ENCODE measurements at regions not wholly inside any gene's neighbourhood (a gene's known extent, or its start where the extent isn't known, plus 50 kb on each side); places are given as distances from the start of the nearest gene placed in this dataset.

DNA sequence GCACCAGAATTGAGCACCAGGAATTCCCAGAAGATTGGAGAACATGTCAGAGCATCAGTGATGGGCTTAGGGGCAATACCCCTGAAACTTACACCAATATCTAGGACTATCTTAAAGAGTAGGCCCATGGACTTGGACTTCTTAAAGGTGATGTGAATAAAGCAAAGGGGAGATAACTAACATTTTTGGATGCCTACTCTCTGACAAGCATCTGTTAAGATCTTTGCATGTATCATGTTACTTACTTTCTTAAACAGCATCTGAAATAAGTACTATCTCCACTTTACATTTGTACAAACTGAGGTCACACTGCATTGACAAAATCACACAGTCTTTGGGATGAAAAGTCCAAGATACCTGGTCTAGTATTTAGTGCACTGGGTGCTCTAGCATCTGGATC, 258.6 kb upstream of the ARSJ start:
- intact Hi-C loops (cut with DNase I; ENCODE audit: low total_unique reads), result no loop called here
- no peaks in the 10 kb centered on the region for H3K36me3 ChIP-seq (ENCODE audit: low read depth, missing control alignments)
- no peaks in the 10 kb centered on the region for H3K9me3 ChIP-seq
- no peaks in the 10 kb centered on the region for H3K4me1 ChIP-seq
- no peak for DNase-seq
- H3K4me3 ChIP-seq, result no peak overlapping the region
- no peak for TF ChIP-seq POLR2A (IDR thresholded peaks at IDR 0.05)
- H3K27ac ChIP-seq, result no peak overlapping the region
- no peaks in the 10 kb centered on the region for H3K27me3 ChIP-seq

DNA sequence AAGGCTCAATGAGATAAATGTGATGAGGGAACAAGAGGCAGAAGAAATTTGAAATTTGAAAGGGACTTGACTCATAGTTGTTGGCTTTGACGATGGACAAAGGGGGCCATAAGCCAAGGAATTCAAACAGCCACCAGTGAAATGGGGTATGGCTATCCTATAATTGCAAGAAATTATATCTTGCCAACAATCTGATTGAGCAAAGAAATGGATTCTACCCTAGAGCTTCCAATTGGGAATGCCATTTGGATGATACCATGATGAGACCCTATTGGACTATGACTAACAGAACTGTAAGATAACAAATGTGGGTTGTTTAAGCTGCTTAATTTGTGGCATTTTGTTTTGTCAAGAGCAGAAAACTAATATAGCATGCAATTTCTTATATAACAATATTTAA, 270.1 kb upstream of the ARSJ start:
- 95 to 96% methylated on average over 1 of the region's 1 CpG for whole genome bisulfite sequencing, 2 donors
- no peak for DNase-seq
- Histone ChIP-seq H3K4me3 (no peak overlapping the region), H3K9me3 (no peaks in the 10 kb centered on the region), H3K27me3 (no peaks in the 10 kb centered on the region), H3K36me3 (ENCODE audit: low read depth, missing control alignments) (no peaks in the 10 kb centered on the region), H3K27ac (no peak overlapping the region), H3K4me1 (no peaks in the 10 kb centered on the region)
- intact Hi-C loops (cut with DNase I; ENCODE audit: low total_unique reads), result no loop called here
- TF ChIP-seq, protein P1, sequence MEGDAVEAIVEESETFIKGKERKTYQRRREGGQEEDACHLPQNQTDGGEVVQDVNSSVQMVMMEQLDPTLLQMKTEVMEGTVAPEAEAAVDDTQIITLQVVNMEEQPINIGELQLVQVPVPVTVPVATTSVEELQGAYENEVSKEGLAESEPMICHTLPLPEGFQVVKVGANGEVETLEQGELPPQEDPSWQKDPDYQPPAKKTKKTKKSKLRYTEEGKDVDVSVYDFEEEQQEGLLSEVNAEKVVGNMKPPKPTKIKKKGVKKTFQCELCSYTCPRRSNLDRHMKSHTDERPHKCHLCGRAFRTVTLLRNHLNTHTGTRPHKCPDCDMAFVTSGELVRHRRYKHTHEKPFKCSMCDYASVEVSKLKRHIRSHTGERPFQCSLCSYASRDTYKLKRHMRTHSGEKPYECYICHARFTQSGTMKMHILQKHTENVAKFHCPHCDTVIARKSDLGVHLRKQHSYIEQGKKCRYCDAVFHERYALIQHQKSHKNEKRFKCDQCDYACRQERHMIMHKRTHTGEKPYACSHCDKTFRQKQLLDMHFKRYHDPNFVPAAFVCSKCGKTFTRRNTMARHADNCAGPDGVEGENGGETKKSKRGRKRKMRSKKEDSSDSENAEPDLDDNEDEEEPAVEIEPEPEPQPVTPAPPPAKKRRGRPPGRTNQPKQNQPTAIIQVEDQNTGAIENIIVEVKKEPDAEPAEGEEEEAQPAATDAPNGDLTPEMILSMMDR (IDR thresholded peaks at IDR 0.05), result no peak
- no peak for TF ChIP-seq POLR2A (IDR thresholded peaks at IDR 0.05)

DNA sequence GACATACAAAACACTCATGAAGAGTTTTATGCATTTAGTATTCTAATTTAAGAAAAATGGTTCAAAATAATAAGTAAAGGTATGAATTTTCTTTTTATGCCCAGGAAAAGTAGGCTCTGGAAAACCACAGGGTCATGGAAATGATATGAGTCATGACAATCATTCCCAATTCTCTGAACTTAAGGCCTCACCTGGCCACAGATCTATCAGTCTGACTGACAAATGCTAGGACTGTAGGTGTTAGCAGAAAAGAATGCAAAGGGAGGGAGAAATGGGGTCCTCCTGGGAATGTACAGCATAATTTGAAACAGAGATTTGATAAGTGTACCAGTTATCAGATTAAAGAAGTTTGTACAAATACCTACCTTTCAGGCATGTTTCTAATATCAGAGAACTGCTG, 270.5 kb upstream of the ARSJ start:
- no peak overlapping the region for H3K27ac ChIP-seq
- no peak for DNase-seq
- H3K36me3 ChIP-seq (ENCODE audit: low read depth, missing control alignments), result no peaks in the 10 kb centered on the region
- intact Hi-C loops (cut with DNase I; ENCODE audit: low total_unique reads), result no loop called here
- no peaks in the 10 kb centered on the region for H3K9me3 ChIP-seq
- H3K4me3 ChIP-seq, result no peak overlapping the region
- no peaks in the 10 kb centered on the region for H3K27me3 ChIP-seq
- TF ChIP-seq, protein P1 (IDR thresholded peaks at IDR 0.05), result no peak
- TF ChIP-seq POLR2A (IDR thresholded peaks at IDR 0.05), result no peak
- no peaks in the 10 kb centered on the region for H3K4me1 ChIP-seq

DNA sequence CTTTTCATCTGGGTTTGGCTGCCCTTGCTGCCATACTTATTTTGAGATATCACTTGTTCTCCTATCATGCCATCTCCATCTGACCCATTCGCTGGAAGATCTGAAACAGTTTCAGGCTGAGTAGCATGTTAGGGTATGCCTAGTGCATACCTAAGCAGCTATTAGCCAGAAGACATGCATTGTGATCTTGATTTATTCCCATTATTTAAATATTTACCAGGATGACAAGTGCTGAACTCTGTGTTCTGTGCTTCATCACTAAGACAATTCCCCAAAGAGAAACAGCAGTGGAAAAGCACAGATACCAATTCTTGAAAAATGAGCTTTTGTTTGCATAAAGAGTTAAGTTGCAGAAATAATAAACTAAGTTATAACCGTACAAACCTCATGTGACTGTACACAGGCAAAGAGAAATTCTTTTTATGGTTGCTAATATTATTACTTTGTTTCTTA, 271.0 kb upstream of the ARSJ start:
- no peak overlapping the region for H3K27ac ChIP-seq
- intact Hi-C loops (cut with DNase I; ENCODE audit: low total_unique reads), result no loop called here
- no peaks in the 10 kb centered on the region for H3K36me3 ChIP-seq (ENCODE audit: low read depth, missing control alignments)
- H3K9me3 ChIP-seq, result no peaks in the 10 kb centered on the region
- no peak for DNase-seq
- H3K4me3 ChIP-seq, result no peak overlapping the region
- H3K4me1 ChIP-seq, result no peaks in the 10 kb centered on the region
- H3K27me3 ChIP-seq, result no peaks in the 10 kb centered on the region
- TF ChIP-seq POLR2A (IDR thresholded peaks at IDR 0.05), result no peak
- TF ChIP-seq, protein P1 (IDR thresholded peaks at IDR 0.05), result no peak
- WGBS, 2 donors, result 41 to 42% methylated on average over 2 of the region's 2 CpGs

DNA sequence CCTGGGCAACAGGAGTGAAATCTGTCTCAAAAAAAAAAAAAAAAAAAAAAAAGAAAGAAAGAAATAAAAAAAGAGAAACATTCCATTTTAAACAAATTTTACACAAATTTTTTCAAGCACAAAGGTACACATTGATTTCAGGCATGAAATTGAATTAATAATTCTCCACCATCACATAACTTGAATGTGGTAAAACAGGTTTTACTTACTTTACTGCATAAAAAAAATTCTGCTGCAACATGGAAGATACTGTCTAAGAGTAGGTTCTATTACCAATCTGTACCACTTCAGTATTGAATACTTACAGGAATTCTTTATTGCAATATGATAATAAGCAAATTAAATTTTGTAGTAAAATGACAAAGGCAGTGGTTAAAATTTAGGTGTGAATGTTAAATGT, 271.6 kb upstream of the ARSJ start:
- TF ChIP-seq POLR2A (IDR thresholded peaks at IDR 0.05), result no peak
- TF ChIP-seq, protein P1 (IDR thresholded peaks at IDR 0.05), result no peak
- DNase-seq, result no peak
- no peaks in the 10 kb centered on the region for H3K9me3 ChIP-seq
- no peak overlapping the region for H3K27ac ChIP-seq
- intact Hi-C loops (cut with DNase I; ENCODE audit: low total_unique reads), result no loop called here
- no peak overlapping the region for H3K4me3 ChIP-seq
- H3K4me1 ChIP-seq, result no peaks in the 10 kb centered on the region
- H3K27me3 ChIP-seq, result no peaks in the 10 kb centered on the region
- no peaks in the 10 kb centered on the region for H3K36me3 ChIP-seq (ENCODE audit: low read depth, missing control alignments)

Measured in testis (tissue), 2 donors.